Activated T-cell treated with anti-CD3 and anti-CD28 coated beads, Interleukin-2, amount 50 U/mL, for 1 hour (primary cell): ENCODE measurements at regions not wholly inside any gene's neighbourhood (a gene's known extent, or its start where the extent isn't known, plus 50 kb on each side); places are given as distances from the start of the nearest gene placed in this dataset.
"Not testable (repeated sequence)": the region's sequence is repeated elsewhere in the genome, so short reads cannot be mapped to it uniquely, and the experiment has no call there.

Experiments
- DNase-seq: peaks from one replicate; pipeline ENCODE4 v3.0.0-alpha.2; 2020

GRCh38 chr1:166307261-166308188 is 140.7 kb upstream of the FAM78B start:
- DNase-seq = no peak

DNA sequence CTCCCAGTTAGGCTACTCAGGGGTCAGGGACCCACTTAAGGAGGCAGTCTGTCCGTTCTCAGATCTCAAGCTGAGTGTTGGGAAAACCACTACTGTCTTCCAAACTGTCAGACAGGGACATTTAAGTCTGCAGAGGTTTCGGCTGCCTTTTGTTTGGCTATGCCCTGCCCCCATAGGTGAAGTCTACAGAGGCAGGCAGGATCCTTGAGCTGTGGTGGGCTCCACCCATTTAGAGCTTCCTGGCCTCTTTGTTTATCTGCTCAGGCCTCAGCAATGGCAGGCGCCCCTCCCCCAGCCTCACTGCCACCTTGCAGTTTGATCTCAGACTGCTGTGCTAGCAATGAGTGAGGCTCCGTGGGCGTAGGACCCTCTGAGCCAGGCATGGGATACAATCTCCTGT is 149.5 kb upstream of the FAM78B start:
- not testable (repeated sequence) for DNase-seq

GRCh38 chr1:166322470-166322869 is 155.7 kb upstream of the FAM78B start:
- no peak for DNase-seq

GRCh38 chr1:166327886-166328285 is 161.1 kb upstream of the FAM78B start:
- no peak for DNase-seq

GRCh38 chr1:166328956-166329355 is 162.2 kb upstream of the FAM78B start:
- DNase-seq = no peak

- no peak for DNase-seq
Measured at GRCh38 chr1:166330096-166330495, 163.3 kb upstream of the FAM78B start.

GRCh38 chr1:166338105-166338504 is 171.3 kb upstream of the FAM78B start:
- no peak for DNase-seq

DNA sequence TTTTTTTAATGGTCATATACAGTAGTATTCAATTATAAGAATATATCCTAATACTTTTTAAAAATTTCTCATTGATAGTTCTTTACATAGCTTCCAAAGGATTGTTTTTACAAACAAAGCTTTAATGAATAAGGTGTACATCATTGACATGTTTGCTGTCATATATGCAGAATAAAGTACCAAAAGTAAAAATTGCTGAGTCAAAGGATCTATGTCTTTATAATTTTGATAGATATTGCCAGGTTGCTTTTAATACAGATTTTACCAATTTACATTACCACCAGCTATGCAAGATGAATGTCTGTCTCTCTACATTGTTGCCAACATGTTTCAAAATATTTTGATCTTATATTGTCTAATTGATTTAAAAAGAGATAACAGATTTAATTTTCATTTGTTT is 173.9 kb upstream of the FAM78B start:
- no peak for DNase-seq

DNA sequence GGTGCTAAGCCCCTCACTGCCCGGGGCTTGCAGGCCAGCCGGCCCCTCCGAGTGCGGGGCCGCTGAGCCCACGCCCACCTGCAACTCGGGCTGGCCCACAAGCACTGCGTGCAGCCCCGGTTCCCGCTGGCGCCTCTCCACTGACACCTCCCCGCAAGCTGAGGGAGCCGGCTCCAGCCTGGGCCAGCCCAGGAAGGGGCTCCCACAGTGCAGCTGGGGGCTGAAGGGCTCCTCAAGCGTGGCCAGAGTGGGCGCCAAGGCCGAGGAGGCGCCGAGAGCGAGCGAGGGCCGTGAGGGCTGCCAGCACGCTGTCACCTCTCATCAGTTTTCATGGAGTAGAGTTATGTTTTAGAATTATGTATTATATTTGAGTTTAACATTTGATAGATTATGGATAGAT is 176.5 kb upstream of the FAM78B start:
- DNase-seq = no peak

DNA sequence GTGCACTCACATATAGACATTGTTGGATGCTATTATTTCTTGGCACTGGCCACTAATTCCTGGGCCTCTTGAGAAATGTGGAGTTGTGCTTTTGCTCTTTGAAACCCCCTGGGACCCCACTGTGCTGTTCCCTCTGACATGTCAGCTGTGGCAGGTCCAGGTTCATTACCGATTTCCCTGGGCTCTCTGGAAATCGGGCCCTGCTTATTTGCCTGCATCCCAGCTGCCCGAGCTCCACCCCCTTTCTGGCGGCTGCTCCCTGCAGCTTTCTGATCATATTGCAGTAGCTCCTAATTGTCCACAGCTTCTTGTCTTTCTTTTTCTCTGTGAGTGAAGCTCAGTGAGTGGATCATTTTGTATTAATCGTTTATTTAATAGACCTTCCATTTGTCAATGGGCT is 183.7 kb upstream of the FAM78B start:
- no peak for DNase-seq

DNA sequence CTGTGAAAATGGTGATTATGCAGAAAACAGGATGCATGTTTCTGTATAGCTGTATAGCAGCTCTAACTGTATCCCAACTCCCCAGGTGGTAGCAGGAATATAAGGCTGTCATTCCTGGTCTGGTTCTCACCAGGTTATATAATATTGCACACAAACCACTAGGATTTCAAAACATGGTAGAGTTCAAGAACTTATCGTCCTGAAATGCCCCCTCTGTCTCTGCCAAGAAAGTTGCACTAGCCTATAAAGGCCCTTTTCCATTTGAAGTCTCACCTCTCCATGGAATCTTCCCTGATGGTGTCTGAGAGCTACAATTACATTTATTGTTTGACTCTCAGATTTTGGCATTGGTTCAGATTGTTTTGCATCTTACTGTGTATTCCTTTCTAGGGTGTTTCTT is 184.9 kb upstream of the FAM78B start:
- DNase-seq = no peak

GRCh38 chr1:166353213-166353612 is 186.4 kb upstream of the FAM78B start:
- no peak for DNase-seq

GRCh38 chr1:166354406-166354805 is 187.6 kb upstream of the FAM78B start:
- no peak for DNase-seq

GRCh38 chr1:166365081-166365480 is 198.3 kb upstream of the FAM78B start:
- no peak for DNase-seq

DNA sequence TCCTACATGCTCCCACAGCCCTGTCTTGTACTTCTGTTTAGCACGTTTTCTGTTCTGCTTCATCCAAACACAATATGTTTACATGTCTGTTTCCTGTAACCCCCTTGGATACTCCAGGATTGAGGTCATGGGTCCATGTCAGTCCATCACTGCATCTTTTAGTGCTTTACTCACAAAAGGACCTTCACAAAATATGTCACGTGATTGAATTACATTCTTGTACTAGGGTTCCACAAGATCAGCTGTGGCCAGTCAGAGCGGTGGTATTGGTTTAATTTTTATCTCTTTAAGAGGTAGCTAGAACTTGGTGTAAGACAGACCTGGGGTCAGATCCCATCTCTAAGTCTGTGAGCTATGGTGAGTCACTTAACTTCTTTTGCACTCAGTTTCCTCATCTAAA is 201.2 kb upstream of the FAM78B start:
- no peak for DNase-seq

- DNase-seq = no peak
Measured at GRCh38 chr1:166377896-166378295, 211.1 kb upstream of the FAM78B start.

DNA sequence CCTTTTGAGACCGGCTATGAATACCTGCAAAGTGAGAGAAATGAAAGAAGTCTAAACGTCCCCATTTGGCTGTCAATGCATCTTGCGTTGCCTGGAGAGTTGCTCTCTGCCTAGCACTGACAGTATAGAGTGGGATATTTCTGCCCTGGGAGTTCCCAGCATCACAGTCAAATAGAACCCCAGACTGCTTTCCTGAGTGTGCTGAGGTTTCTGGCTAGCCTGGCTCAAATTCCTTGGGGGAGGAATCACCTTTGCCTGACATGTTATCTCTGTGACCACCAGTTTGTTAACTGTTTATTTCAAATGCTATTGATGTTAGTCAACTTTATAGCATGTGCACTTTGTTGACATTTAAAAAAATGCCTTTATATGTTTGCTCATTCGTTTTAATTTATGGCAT is 212.0 kb upstream of the FAM78B start:
- no peak for DNase-seq

- no peak for DNase-seq
Measured at GRCh38 chr1:166379447-166379846, 212.6 kb upstream of the FAM78B start.

DNA sequence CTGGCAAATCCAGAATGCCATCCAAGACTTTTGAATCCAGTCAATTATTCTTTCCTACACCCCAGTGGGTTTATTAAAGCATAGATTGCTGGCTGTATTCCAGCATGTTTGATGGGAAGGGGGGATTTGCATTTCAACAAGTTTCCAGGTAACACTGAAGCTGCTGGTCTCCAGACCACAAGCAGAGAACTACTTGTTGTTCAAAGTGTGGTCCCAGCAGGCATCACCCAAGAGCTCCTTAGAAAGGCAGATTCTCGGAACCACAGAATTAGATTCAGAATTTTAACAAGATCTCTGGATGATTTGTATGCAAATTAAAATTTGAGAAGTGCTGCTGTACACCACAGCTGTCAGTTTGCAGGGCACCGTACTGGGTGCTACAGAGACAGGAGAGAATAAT is 216.3 kb upstream of the FAM78B start:
- DNase-seq = no peak

DNA sequence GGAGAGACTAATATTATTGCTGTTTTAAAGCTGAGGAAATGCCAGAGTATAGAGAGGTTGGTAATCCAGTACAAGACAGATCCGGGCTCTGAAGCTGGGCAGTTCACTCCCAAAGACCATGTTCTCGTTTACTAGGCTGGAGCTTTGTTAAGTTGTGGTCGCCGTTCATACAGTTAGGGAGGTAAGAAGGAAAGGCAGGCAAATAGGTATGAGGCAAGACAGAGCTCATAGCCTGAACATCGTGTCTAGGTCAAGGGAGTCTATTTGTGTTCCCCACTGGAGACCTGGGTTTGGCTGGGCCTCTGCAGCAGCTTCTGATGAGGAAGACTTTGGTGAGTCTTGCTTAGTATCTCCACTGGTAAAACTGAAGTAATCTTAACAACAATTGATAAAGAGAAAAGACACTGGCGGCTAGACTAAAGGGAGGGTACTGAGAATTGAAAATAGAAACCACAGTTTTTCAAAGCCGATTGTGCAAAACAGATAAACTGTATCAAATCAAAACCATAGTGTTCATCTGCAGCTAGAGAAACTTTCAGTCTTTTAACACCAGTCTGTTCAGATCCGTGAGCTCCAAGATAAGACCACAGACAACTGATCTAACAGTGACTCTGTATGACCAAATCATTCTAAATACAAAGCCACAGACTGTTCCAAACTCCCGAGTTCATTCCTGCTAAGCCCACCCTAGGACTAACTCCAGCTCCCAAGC is 217.0 kb upstream of the FAM78B start:
- no peak for DNase-seq

DNA sequence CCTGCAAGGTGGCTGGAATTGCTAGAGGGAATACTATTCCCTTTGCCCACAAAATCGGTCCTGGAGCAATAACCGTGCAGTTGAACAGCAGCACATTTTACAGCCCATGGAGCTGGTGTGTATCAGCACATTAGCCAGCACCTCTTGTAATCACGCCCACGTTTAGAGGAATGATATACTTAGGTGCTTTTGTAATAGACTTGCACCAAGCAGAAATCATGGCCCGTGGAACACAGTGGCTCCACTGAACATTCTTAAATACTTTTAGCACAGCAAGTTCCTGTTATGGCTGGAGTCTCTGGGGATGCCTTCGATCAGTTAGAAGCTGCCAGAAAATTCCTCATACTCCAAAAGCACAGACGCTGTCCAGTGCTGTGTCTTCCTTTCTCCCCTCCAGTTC is 218.1 kb upstream of the FAM78B start:
- DNase-seq = no peak

DNA sequence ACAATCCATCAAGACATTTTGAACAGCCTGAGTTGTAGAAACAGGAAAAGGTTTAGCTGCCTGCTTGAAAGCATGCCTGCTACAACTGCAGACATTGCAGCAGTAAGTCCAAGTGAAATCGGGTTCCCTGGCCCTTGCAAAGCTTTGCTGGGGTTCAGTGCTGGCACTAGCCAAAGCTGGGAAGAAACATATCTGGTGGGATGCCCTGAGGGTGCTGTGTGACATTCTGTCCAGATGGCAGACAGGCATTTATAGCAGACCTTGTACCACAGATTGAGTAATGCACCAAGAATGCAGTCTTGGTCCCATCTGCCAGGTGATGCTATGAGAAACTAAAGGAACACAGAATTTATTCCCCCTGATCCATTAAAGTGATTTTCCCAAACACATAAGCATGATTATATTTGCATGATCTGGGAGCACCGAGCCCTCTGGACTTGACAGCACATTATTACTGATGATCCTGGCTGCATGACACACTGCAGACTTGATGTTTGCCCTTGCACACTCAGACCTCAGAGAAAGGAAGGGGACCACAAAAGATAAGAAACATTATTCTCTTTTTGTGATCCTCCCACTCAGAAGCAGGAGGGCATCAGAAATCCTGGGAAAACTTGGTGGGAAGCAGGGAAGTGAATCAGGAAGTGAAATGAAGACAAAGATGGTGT is 223.7 kb upstream of the FAM78B start:
- no peak for DNase-seq

DNA sequence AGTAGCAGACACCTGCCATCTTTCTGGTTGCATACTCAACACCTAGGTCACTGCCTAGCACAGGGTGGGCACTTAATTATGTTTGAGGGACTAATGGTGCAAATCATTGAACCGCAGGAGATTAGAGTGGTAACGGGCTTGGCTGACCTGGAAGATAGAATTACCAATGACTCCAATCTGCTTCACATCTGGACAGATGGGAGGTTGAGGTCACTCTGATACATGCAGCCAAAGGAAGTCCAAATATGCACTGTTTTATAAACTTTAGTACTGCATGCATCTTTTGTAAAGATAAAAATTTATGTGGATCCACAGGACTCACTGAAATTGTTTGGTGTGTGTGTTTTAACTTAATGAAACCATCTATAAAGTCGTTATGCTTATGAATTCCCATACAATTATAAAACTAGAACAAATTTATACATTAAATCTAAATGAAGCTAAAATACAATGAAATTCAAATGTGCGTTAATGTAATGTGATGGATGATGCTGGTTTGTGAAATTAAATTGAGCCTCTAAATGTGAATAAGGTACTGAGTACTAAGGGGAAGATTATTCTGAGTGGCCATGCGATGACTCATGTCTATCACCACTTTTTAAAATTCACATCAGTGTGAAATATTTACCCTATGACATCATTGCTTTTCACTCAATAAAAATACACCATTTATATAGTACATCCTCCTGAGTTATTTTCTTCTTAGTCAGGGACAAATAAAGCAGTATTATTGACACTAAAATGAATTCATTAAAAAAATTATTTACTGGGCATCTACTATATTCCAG is 224.7 kb upstream of the FAM78B start:
- no peak for DNase-seq
